OCI-LY7 (cell line): ENCODE measurements at regions not wholly inside any gene's neighbourhood (a gene's known extent, or its start where the extent isn't known, plus 50 kb on each side); places are given as distances from the start of the nearest gene placed in this dataset.

Source experiments
- BruUV-seq: library from RNA; stranded (reverse); fragments of 400-500 nt; replicated peaks from 2 replicates; lab custom pipeline; 2021; lab: Mats Ljungman, UMichigan
- CTCF ChIA-PET: fragments of 300-600 bp; sonication (Branson Sonifier 250); formaldehyde crosslinking; loops from one replicate; lab custom pipeline; 2022; ENCODE audit warnings: antibody characterized with exemption; ENCODE audit not compliant: unreplicated experiment; lab: Charles Lee
- POLR2A ChIA-PET: fragments of 300-600 bp; sonication (Branson Sonifier 250); formaldehyde crosslinking; loops from one replicate; lab custom pipeline; 2022; ENCODE audit warnings: antibody characterized with exemption; lab: Charles Lee
- DNase-seq: peaks from one replicate; pipeline ENCODE4 v3.0.0-alpha.2; 2015; ENCODE audit warnings: low spot score
- H2AFZ ChIP-seq: fragments of 200-600 bp; sonication (generic), shearing (Covaris generic); 2 replicates; pipeline ENCODE4 v1.6.1; 2014; ENCODE audit warnings: mild to moderate bottlenecking, antibody characterized with exemption, low read length, moderate library complexity
- H3K27ac ChIP-seq: fragments of 200-600 bp; sonication (generic); 2 replicates; pipeline ENCODE4 v1.5.1; 2014; ENCODE audit warnings: mixed run types, low read depth, mild to moderate bottlenecking, moderate library complexity, low read length, inconsistent platforms; ENCODE audit not compliant: poor library complexity, severe bottlenecking
- H3K36me3 ChIP-seq: fragments of 200-600 bp; sonication (generic); 2 replicates; pipeline ENCODE4 v1.6.1; 2014; ENCODE audit warnings: mild to moderate bottlenecking, antibody characterized with exemption, low read length, moderate library complexity, mixed read lengths; ENCODE audit not compliant: insufficient read depth
- H3K4me1 ChIP-seq: fragments of 200-600 bp; sonication (generic); 2 replicates; pipeline ENCODE4 v1.5.1; 2014; ENCODE audit warnings: mild to moderate bottlenecking, low read length; ENCODE audit not compliant: insufficient read depth, poor library complexity, severe bottlenecking
- H3K4me2 ChIP-seq: fragments of 200-600 bp; sonication (generic); 2 replicates; pipeline ENCODE4 v1.6.1; 2014; ENCODE audit warnings: mild to moderate bottlenecking, low read length
- H3K4me3 ChIP-seq: fragments of 200-600 bp; sonication (generic); 2 replicates; pipeline ENCODE4 v1.5.1; 2014; ENCODE audit warnings: mild to moderate bottlenecking, low read depth, low read length; ENCODE audit not compliant: poor library complexity, severe bottlenecking
- H3K79me2 ChIP-seq: fragments of 200-600 bp; sonication (generic); 2 replicates; pipeline ENCODE4 v1.6.1; 2016; ENCODE audit warnings: low read depth, mild to moderate bottlenecking, low read length, moderate library complexity, mixed read lengths; ENCODE audit not compliant: insufficient read depth
- H3K9me2 ChIP-seq: fragments of 200-600 bp; sonication (generic); 2 replicates; pipeline ENCODE4 v1.6.1; 2016; ENCODE audit warnings: mild to moderate bottlenecking, low read length, mixed read lengths; ENCODE audit not compliant: insufficient read depth
- H3K9me3 ChIP-seq: fragments of 200-600 bp; sonication (generic); 2 replicates; pipeline ENCODE4 v1.6.1; 2014; ENCODE audit warnings: mild to moderate bottlenecking, mixed run types, low read length, mixed read lengths
- H4K20me1 ChIP-seq: fragments of 200-600 bp; sonication (generic); 2 replicates; pipeline ENCODE4 v1.6.1; 2014; ENCODE audit warnings: mild to moderate bottlenecking, antibody characterized with exemption, low read length, moderate library complexity, mixed read lengths; ENCODE audit not compliant: insufficient read depth
- EZH2phosphoT487 ChIP-seq: fragments of 200-600 bp; sonication (generic); IDR thresholded peaks from 2 replicates; pipeline ENCODE4 v1.6.1; 2018; ENCODE audit warnings: low read depth, borderline replicate concordance, mild to moderate bottlenecking, mixed run types, antibody characterized with exemption, low read length, moderate library complexity, mixed read lengths
- intact Hi-C: fragments of 100-400 bp; cut with micrococcal nuclease; formaldehyde crosslinking; loops from one replicate; pipeline ENCODE4 v1.10.0; 2022; ENCODE audit not compliant: unreplicated experiment
- TF ChIP-seq, protein P1 (sequence below): fragments of 200-600 bp; sonication (generic); conservative IDR thresholded peaks from 2 replicates; pipeline ENCODE4 v1.5.1; 2014; ENCODE audit warnings: mild to moderate bottlenecking, antibody characterized with exemption, low read length, moderate library complexity, mixed read lengths

GRCh38 chr12:42987216-42987650 lies 397.7 kb upstream of the PRICKLE1 start:
- H3K9me3 ChIP-seq, result no peaks in the 10 kb centered on the region
- no peaks in the 10 kb centered on the region for H3K36me3 ChIP-seq
- POLR2A ChIA-PET, result interaction anchor here (0.5 kb wide), 1 partner anchor 67 kb away, joined by 4 read pairs; no protein-coding TSS in a partner anchor
- intact Hi-C loops, result no loop called here
- no peak for DNase-seq
- H3K4me2 ChIP-seq, result no peak overlapping the region
- CTCF ChIA-PET, result no interaction called here
- H3K4me1 ChIP-seq, result no peaks in the 10 kb centered on the region
- TF ChIP-seq, protein P1, sequence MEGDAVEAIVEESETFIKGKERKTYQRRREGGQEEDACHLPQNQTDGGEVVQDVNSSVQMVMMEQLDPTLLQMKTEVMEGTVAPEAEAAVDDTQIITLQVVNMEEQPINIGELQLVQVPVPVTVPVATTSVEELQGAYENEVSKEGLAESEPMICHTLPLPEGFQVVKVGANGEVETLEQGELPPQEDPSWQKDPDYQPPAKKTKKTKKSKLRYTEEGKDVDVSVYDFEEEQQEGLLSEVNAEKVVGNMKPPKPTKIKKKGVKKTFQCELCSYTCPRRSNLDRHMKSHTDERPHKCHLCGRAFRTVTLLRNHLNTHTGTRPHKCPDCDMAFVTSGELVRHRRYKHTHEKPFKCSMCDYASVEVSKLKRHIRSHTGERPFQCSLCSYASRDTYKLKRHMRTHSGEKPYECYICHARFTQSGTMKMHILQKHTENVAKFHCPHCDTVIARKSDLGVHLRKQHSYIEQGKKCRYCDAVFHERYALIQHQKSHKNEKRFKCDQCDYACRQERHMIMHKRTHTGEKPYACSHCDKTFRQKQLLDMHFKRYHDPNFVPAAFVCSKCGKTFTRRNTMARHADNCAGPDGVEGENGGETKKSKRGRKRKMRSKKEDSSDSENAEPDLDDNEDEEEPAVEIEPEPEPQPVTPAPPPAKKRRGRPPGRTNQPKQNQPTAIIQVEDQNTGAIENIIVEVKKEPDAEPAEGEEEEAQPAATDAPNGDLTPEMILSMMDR, result no peak
- TF ChIP-seq EZH2phosphoT487, result no peak
- no peak overlapping the region for H3K4me3 ChIP-seq
- H4K20me1 ChIP-seq, result no peaks in the 10 kb centered on the region
- H3K79me2 ChIP-seq, result no peaks in the 10 kb centered on the region
- no peaks in the 10 kb centered on the region for H3K9me2 ChIP-seq
- H3K27ac ChIP-seq, result no peak overlapping the region
- BruUV-seq, result no TSS peak
- no peak overlapping the region for H2AFZ ChIP-seq

DNA sequence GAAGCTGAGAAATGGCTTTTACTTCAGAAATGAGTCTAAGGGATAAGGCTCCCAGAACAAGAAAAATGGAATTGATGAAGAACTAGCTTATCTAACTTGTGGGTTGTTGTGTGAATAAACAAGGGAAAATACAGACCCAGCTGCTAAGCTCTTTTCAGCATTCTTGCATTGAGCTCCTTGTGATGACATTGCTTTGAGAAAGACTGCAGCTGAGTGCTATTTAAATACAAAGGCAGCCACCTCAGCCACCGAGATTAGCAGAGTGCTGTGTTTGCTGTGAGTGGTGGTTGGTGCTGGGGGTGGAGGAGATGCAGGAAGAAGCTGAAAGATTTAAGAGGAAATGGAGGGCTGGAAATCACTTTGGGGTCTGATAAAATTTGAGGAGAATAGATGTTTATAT lies 396.0 kb upstream of the PRICKLE1 start:
- POLR2A ChIA-PET, result interaction anchor here (0.7 kb wide), 2 partner anchors 51 to 426 kb away, joined by 4 to 5 read pairs; no protein-coding TSS in a partner anchor
- BruUV-seq, result no TSS peak

DNA sequence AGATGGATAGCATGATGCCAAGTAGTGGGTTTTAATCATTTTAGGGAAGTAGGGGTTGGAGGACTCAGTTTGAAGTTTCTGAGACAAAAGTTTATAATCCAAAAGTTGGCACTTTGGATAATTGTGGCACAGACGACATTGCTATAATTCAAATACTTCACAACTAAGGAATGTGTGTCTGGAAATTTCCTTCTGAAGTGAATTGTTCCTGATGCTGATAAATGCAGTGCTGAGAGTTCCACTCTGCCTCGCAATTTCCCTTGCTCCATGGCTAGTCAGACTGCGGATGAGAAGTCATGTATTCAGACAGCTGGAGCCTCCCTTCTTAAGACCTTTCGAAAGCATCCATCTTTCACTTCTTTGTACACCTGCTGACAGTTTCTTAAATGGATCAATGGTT lies 393.3 kb upstream of the PRICKLE1 start:
- DNase-seq, result no peak
- TF ChIP-seq, protein P1, result no peak
- no peak for TF ChIP-seq EZH2phosphoT487
- H3K9me2 ChIP-seq, result no peaks in the 10 kb centered on the region
- H3K4me1 ChIP-seq, result no peaks in the 10 kb centered on the region
- no TSS peak for BruUV-seq
- intact Hi-C loops, result no loop called here
- H3K4me3 ChIP-seq, result no peak overlapping the region
- no peaks in the 10 kb centered on the region for H3K36me3 ChIP-seq
- no peaks in the 10 kb centered on the region for H3K9me3 ChIP-seq
- H2AFZ ChIP-seq, result no peak overlapping the region
- ChIA-PET POLR2A (no interaction called here), CTCF (no interaction called here)
- H3K79me2 ChIP-seq, result no peaks in the 10 kb centered on the region
- no peaks in the 10 kb centered on the region for H4K20me1 ChIP-seq
- H3K27ac ChIP-seq, result no peak overlapping the region
- no peak overlapping the region for H3K4me2 ChIP-seq

More for the DNA sequence above, 396.0 kb upstream of the PRICKLE1 start:
- H2AFZ ChIP-seq, result no peak overlapping the region
- CTCF ChIA-PET, result no interaction called here
- H3K36me3 ChIP-seq, result no peaks in the 10 kb centered on the region
- H3K9me2 ChIP-seq, result no peaks in the 10 kb centered on the region
- no peaks in the 10 kb centered on the region for H3K4me1 ChIP-seq
- no peak overlapping the region for H3K27ac ChIP-seq
- H3K4me2 ChIP-seq, result no peak overlapping the region
- no peaks in the 10 kb centered on the region for H3K79me2 ChIP-seq
- intact Hi-C loops, result no loop called here
- H4K20me1 ChIP-seq, result no peaks in the 10 kb centered on the region
- DNase-seq, result no peak
- no peaks in the 10 kb centered on the region for H3K9me3 ChIP-seq
- TF ChIP-seq EZH2phosphoT487, result no peak
- TF ChIP-seq, protein P1, result no peak
- no peak overlapping the region for H3K4me3 ChIP-seq
